SK-N-SH (cell line): ENCODE measurements at regions not wholly inside any gene's neighbourhood (a gene's known extent, or its start where the extent isn't known, plus 50 kb on each side); places are given as distances from the start of the nearest gene placed in this dataset.

Experiments used
- CTCF ChIA-PET: fragments of 300-600, 350-600 bp; formaldehyde crosslinking; extraction: SDS; loops from one replicate; lab custom pipeline; 2021; lab: Yijun Ruan, JAX
- POLR2A ChIA-PET: fragments of 350-600 bp; sonication (Branson Sonifier 250); formaldehyde crosslinking; extraction: SDS; loops from one replicate; lab custom pipeline; 2020; ENCODE audit warnings: antibody characterized with exemption, inconsistent platforms; lab: Yijun Ruan, JAX
- DNase-seq: peaks from one replicate; pipeline ENCODE4 v3.0.0; 2012
- H2AFZ ChIP-seq: fragments of 200-600 bp; sonication (generic); 2 replicates; pipeline ENCODE4 v1.8.1; 2016; ENCODE audit warnings: antibody characterized with exemption, mild to moderate bottlenecking, low read depth
- H3F3A ChIP-seq: fragments of 200-600 bp; sonication (generic); replicated peaks from 2 replicates; pipeline ENCODE3; 2016; ENCODE audit warnings: antibody characterized with exemption, mild to moderate bottlenecking; ENCODE audit not compliant: insufficient read depth
- H3K27ac ChIP-seq, 2 experiments: fragments of 200-500 bp in 1 of 2; fragments of 200-600 bp in 1 of 2; sonication (Bioruptor generic) in 1 of 2; sonication (generic), shearing (Covaris generic) in 1 of 2; 2 replicates each; pipeline versions ENCODE4 v1.5.1 to v1.6.1; 2014 to 2016; ENCODE audit warnings: low read depth in 2 of 2, inconsistent platforms in 1 of 2, low read length in 1 of 2, mild to moderate bottlenecking in 1 of 2, mixed read lengths in 1 of 2
- H3K27me3 ChIP-seq: fragments of 200-600 bp; sonication (generic), shearing (Covaris generic); 2 replicates; pipeline ENCODE4 v1.6.1; 2016; ENCODE audit warnings: mixed run types; ENCODE audit not compliant: insufficient read depth
- H3K36me3 ChIP-seq, 2 experiments: fragments of 200-500 bp in 1 of 2; fragments of 200-600 bp in 1 of 2; sonication (Bioruptor generic) in 1 of 2; sonication (generic) in 1 of 2; replicated peaks in 1 of 2; 2 replicates each; pipeline versions ENCODE3 to v1.5.1; 2014 to 2016; ENCODE audit warnings: low read length in 1 of 2, mild to moderate bottlenecking in 1 of 2; ENCODE audit not compliant: insufficient read depth in 2 of 2, control insufficient read depth in 1 of 2
- H3K4me1 ChIP-seq, 2 experiments: fragments of 200-500 bp in 1 of 2; fragments of 200-600 bp in 1 of 2; sonication (Bioruptor generic) in 1 of 2; sonication (generic), shearing (Covaris generic) in 1 of 2; 2 replicates each; pipeline versions ENCODE4 v1.5.1 to v1.6.1; 2014 to 2016; ENCODE audit warnings: low read depth in 1 of 2, low read length in 1 of 2, mixed run types in 1 of 2; ENCODE audit not compliant: insufficient read depth in 2 of 2, control insufficient read depth in 1 of 2
- H3K4me2 ChIP-seq: fragments of 200-600 bp; sonication (generic), shearing (Covaris generic); 2 replicates; pipeline ENCODE4 v1.6.1; 2017; ENCODE audit warnings: mixed run types
- H3K4me3 ChIP-seq, 2 experiments: fragments of 200-500 bp in 1 of 2; fragments of 200-600 bp in 1 of 2; sonication (Bioruptor generic) in 1 of 2; sonication (generic), shearing (Covaris generic) in 1 of 2; 2 replicates each; pipeline versions ENCODE4 v1.5.1 to v1.8.1; 2014 to 2016; ENCODE audit warnings: low read depth in 2 of 2, inconsistent platforms in 1 of 2, low read length in 1 of 2, mild to moderate bottlenecking in 1 of 2, mixed read lengths in 1 of 2, moderate library complexity in 1 of 2
- H3K79me2 ChIP-seq: fragments of 200-600 bp; sonication (generic); 2 replicates; pipeline ENCODE4 v1.8.1; 2017; ENCODE audit warnings: mild to moderate bottlenecking; ENCODE audit not compliant: insufficient read depth
- H3K9ac ChIP-seq: fragments of 200-600 bp; sonication (generic); 2 replicates; pipeline ENCODE4 v1.6.1; 2017; ENCODE audit warnings: mixed run types
- H3K9me2 ChIP-seq: fragments of 200-600 bp; sonication (generic); 2 replicates; pipeline ENCODE4 v1.6.1; 2017; ENCODE audit warnings: mixed run types
- H3K9me3 ChIP-seq: fragments of 200-600 bp; sonication (generic); 2 replicates; pipeline ENCODE4 v1.6.1; 2017; ENCODE audit warnings: mixed run types, mild to moderate bottlenecking, moderate library complexity
- H4K20me1 ChIP-seq: fragments of 200-600 bp; sonication (generic); 2 replicates; pipeline ENCODE4 v1.6.1; 2017; ENCODE audit warnings: mild to moderate bottlenecking, mixed run types; ENCODE audit not compliant: insufficient read depth
- CTCF ChIP-seq: fragments of 200-600 bp; sonication (generic); IDR thresholded peaks from 2 replicates; pipeline ENCODE4 v1.6.1; 2017; ENCODE audit warnings: antibody characterized with exemption, mild to moderate bottlenecking, moderate library complexity
- EP300 ChIP-seq, 2 experiments: IDR thresholded peaks; 2 replicates each; pipeline versions ENCODE4 v1.4.0 to v1.6.1; 2012; ENCODE audit warnings: borderline replicate concordance in 1 of 2, low read depth in 1 of 2, low read length in 1 of 2
- FOXJ3 ChIP-seq: sonication (generic); formaldehyde crosslinking; IDR thresholded peaks from 2 replicates; pipeline ENCODE4 v1.5.1; 2020; ENCODE audit warnings: mild to moderate bottlenecking, missing genetic modification reagents
- FOXM1 ChIP-seq: IDR thresholded peaks from 2 replicates; pipeline ENCODE4 v1.4.0; 2012; ENCODE audit warnings: low read depth, mild to moderate bottlenecking
- GABPA ChIP-seq: IDR thresholded peaks from 2 replicates; pipeline ENCODE4 v1.4.0; 2012; ENCODE audit warnings: low read depth, mild to moderate bottlenecking
- GATA2 ChIP-seq: sonication (generic); formaldehyde crosslinking; IDR thresholded peaks from 2 replicates; pipeline ENCODE4 v1.5.0; 2020; ENCODE audit warnings: mild to moderate bottlenecking, missing genetic modification reagents
- IRF3 ChIP-seq: fragments of 150-350 bp; IDR thresholded peaks from 2 replicates; pipeline ENCODE4 v1.6.1; 2016; ENCODE audit warnings: mild to moderate bottlenecking, low read depth, low read length
- MXI1 ChIP-seq: IDR thresholded peaks from 2 replicates; pipeline ENCODE4 v1.6.1; 2012; ENCODE audit warnings: mild to moderate bottlenecking, low read depth, low read length, improper control_type of control experiment
- POLR2AphosphoS5 ChIP-seq: IDR thresholded peaks from 2 replicates; pipeline ENCODE4 v1.6.1; 2012; ENCODE audit warnings: low read depth, low read length
- RCOR1 ChIP-seq: fragments of 150-350 bp; IDR thresholded peaks from 2 replicates; pipeline ENCODE4 v1.6.1; 2017; ENCODE audit warnings: antibody characterized with exemption, low read length
- REST ChIP-seq: IDR thresholded peaks from 2 replicates; pipeline ENCODE4 v1.6.1; 2012; ENCODE audit warnings: mild to moderate bottlenecking, low read depth, low read length, moderate library complexity
- RFX5 ChIP-seq: IDR thresholded peaks from 2 replicates; pipeline ENCODE4 v1.6.1; 2012; ENCODE audit warnings: mild to moderate bottlenecking, improper control_type of control experiment, low read length
- SIN3A ChIP-seq: IDR thresholded peaks from 2 replicates; pipeline ENCODE4 v1.6.1; 2012; ENCODE audit warnings: low read depth, mild to moderate bottlenecking, low read length, moderate library complexity, borderline replicate concordance
- TAF1 ChIP-seq: IDR thresholded peaks from 2 replicates; pipeline ENCODE4 v1.6.1; 2012; ENCODE audit warnings: low read depth, mild to moderate bottlenecking, low read length, moderate library complexity, borderline replicate concordance
- TEAD4 ChIP-seq: IDR thresholded peaks from 2 replicates; pipeline ENCODE4 v1.4.0; 2012; ENCODE audit warnings: mild to moderate bottlenecking, borderline replicate concordance; ENCODE audit not compliant: insufficient read depth
- WGBS: methylation state at CpG from one replicate; pipeline ENCODE4 v1.1.6; 2017; ENCODE audit warnings: low lambda C conversion rate; 5-methylcytosine and 5-hydroxymethylcytosine counted together
- TF ChIP-seq, protein P1 (sequence below): IDR thresholded peaks from 2 replicates; pipeline ENCODE4 v1.4.0; 2012; ENCODE audit warnings: low read depth, borderline replicate concordance

DNA sequence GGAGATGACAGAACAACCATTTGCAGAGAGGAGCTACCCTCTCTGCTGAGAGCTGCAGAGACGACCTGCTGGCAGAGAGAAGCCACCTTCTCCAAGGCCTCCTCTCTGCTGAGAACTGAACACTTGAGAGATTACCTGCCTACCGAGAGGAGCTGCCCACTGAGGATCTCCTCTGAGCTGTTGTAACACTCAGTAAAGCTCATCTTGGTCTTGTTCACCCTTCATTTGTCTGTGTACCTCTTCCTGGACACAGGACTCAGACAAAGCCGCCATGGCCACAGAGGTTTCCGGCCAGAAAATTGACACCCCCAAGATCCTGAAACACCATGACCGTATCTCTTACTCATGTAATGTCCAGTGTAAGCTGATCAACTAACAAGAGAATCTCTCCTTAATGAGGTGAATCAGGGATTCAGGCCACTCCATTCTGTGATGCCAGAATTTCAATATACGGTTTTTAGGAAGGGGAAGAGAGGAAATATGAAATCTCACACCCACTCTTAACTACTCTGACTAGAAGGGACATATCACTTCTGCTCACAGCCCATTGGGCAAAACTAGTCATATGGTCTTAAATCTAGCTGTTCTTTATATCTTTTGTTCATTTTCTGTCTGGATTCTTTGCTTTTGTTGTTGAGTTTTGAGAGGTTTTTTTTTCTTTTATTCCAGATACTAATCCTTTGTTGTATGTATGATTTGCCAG, 83.8 kb downstream of the RHOU start:
- no peaks in the 10 kb centered on the region for H3K9me3 ChIP-seq
- WGBS, result 67% methylated on average over 6 of the region's 6 CpGs
- H3K27me3 ChIP-seq, result no peaks in the 10 kb centered on the region
- ChIA-PET POLR2A (no interaction called here), CTCF (no interaction called here)
- no peak overlapping the region for H2AFZ ChIP-seq
- H3K79me2 ChIP-seq, result no peaks in the 10 kb centered on the region
- H3K27ac ChIP-seq, result no peak overlapping the region
- H3K4me2 ChIP-seq, result no peak overlapping the region
- TF ChIP-seq EP300 (IDR thresholded peaks at IDR 0.05; ENCODE audit: borderline replicate concordance in 1 of 2, low read depth in 1 of 2, low read length in 1 of 2) (no peak), TEAD4 (no peak), GABPA (no peak), SIN3A (no peak), FOXJ3 (CRISPR knock-in tag) (no peak), REST (no peak), TAF1 (no peak), RFX5 (no peak)
- TF ChIP-seq, protein P1, sequence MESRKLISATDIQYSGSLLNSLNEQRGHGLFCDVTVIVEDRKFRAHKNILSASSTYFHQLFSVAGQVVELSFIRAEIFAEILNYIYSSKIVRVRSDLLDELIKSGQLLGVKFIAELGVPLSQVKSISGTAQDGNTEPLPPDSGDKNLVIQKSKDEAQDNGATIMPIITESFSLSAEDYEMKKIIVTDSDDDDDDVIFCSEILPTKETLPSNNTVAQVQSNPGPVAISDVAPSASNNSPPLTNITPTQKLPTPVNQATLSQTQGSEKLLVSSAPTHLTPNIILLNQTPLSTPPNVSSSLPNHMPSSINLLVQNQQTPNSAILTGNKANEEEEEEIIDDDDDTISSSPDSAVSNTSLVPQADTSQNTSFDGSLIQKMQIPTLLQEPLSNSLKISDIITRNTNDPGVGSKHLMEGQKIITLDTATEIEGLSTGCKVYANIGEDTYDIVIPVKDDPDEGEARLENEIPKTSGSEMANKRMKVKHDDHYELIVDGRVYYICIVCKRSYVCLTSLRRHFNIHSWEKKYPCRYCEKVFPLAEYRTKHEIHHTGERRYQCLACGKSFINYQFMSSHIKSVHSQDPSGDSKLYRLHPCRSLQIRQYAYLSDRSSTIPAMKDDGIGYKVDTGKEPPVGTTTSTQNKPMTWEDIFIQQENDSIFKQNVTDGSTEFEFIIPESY, result no peak
- DNase-seq, result no peak
- H3F3A ChIP-seq, result no peaks in the 10 kb centered on the region
- H3K4me3 ChIP-seq, result no peak overlapping the region
- H3K9me2 ChIP-seq, result no peaks in the 10 kb centered on the region
- no peaks in the 10 kb centered on the region for H4K20me1 ChIP-seq
- no peak overlapping the region for H3K9ac ChIP-seq
- H3K36me3 ChIP-seq, result no peaks in the 10 kb centered on the region
- H3K4me1 ChIP-seq, result peaks cover 0 to 4% of the 10 kb centered on the region in 2 experiments; a peak in 2 of 4 replicates

DNA sequence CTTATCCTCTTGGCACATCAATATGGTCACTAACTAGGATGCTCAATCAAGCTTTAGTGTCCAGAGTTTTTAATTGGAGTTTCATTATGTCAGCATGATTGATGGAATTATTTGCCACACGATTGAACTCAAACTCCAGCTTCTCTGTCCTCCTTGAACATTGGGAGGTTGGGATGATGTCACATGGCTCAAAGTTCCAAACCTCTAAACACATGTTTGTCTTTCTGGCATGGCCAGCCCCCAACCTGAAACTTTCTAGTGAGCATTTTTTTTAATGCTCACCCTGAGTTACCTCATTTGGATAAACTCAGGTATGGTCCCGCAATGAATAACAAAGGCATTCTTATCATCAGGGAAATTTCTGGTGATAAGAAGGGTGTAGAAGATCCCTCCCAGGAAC, 86.0 kb downstream of the RHOU start:
- H3F3A ChIP-seq, result no peaks in the 10 kb centered on the region
- DNase-seq, result no peak
- H3K4me1 ChIP-seq, result no peaks in the 10 kb centered on the region; a peak in 1 of 4 replicates
- no peaks in the 10 kb centered on the region for H3K79me2 ChIP-seq
- no peak overlapping the region for H3K4me3 ChIP-seq
- CTCF ChIA-PET, result no interaction called here
- H3K9ac ChIP-seq, result no peak overlapping the region
- POLR2A ChIA-PET, result no interaction called here
- H3K27ac ChIP-seq, result no peak overlapping the region
- no peaks in the 10 kb centered on the region for H3K36me3 ChIP-seq
- no peaks in the 10 kb centered on the region for H3K9me2 ChIP-seq
- no peaks in the 10 kb centered on the region for H3K27me3 ChIP-seq
- WGBS, result 70% methylated on average over 2 of the region's 2 CpGs
- H3K4me2 ChIP-seq, result no peak overlapping the region
- no peaks in the 10 kb centered on the region for H3K9me3 ChIP-seq
- no peaks in the 10 kb centered on the region for H4K20me1 ChIP-seq
- no peak overlapping the region for H2AFZ ChIP-seq
- TF ChIP-seq CTCF (no peak), RFX5 (no peak), IRF3 (no peak), POLR2AphosphoS5 (no peak), FOXM1 (no peak), GATA2 (CRISPR knock-in tag) (no peak), FOXJ3 (CRISPR knock-in tag) (no peak), MXI1 (no peak), RCOR1 (no peak)
